Activated CD8-positive, alpha-beta memory T cell treated with anti-CD3 and anti-CD28 coated beads for 1 hour (primary cell): ENCODE measurements at regions not wholly inside any gene's neighbourhood (a gene's known extent, or its start where the extent isn't known, plus 50 kb on each side); places are given as distances from the start of the nearest gene placed in this dataset.

Experiments
- DNase-seq, 2 donors: peaks; one replicate each; pipeline ENCODE4 v3.0.0-alpha.2; 2020; ENCODE audit warnings: low read depth in 1 of 2; ENCODE audit errors: extremely low read depth in 1 of 2

GRCh38 chr3:43783987-43784639 is 93.4 kb downstream of the ABHD5 start:
- DNase-seq: no peak

DNA sequence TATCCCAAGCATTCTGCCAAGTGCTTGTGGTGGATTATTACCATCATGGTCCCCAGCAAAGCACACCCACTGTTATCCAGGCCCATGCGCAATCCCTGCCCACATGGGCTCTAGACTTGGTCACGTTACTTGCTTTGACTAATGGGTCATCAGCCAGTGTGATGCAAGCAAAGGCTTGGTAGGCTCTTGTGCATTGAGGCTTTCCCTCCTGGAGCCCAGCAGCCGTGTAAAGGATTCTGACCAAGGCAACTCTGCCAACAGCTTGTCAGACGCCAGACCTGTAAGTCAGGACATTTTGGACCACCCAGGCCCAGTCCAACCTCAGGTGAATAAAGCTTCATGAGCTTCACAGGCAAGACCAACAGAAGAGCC is 93.9 kb downstream of the ABHD5 start:
- DNase-seq: no peak

- DNase-seq: no peak
Measured at GRCh38 chr3:43785551-43785950, 94.8 kb downstream of the ABHD5 start.

DNA sequence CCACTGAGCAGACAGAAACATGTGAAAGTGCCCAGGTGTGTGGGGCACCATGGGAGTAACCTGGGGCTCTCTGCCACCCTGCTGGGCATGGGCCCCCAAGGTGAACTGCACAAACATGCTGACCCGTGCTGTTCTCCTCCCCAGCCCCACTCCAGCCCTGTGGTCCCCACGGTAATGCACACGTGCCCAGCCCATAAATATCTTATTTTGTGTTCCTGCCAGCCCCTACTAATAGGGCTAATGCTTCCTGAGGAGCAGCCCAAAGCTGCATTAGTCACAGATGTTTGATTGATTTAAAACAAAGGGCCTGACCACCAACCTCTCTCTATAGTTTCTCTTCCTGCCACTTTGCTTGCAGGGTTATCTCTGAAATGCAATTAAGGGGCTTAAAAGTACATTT is 95.4 kb downstream of the ABHD5 start:
- no peak for DNase-seq

DNA sequence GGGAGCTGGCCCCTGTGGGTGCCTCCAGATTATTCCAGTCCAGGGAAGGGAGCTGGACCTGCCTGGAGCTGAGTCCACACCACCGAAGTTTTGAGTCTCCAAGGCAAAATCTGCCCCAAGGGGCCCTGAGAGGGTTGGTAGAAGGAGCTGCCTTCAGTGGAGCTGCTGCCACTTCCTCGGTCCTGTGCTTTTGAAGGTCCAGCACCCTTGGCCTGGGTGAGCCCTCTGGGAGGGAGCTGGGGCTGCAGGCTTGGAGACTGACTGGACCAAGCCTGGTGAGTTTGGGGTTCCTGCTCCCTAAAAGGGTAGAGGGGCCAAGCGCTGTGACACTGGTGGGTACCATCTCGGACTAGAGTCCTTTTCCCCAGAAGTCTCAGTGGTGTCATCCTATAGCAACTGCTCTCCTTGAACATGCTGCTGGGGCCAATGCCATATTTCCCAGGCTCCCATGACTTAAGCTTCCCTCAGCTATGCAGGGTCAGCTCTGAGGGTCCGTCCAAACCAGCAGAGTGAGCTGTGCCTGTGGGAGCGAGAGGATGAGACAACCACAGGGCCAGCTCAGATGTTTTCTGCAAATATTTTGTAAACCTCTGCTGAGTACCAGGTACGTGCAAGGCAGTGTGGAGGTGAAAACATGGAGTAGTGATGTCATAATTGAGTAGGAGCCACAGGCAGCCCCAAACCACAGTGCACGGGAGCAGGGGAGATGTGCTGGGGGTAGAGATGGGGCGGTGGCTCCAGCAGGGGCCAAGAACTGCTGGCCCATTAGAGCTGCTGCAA is 96.0 kb downstream of the ABHD5 start:
- no peak for DNase-seq

GRCh38 chr3:43787330-43787729 is 96.6 kb downstream of the ABHD5 start:
- no peak for DNase-seq

DNA sequence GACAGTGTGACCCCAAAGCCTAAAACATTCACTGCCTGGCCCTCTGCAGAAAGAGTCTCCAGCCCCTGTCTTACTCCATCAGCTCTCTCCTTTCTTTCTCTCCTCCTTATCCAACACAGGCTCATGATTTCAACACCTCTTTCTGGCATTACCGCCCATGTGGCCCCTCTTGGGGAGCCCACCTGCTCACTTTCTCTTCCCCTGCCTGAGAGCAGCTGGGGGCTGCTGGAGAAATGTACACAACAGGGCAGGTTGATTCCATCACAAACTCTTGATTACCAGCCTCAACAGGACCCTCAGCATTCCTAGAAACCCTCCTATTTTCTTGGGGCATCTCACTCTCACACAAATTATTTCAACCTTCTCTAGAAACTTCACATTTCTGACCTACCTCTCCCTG is 98.3 kb downstream of the ABHD5 start:
- DNase-seq: no peak

GRCh38 chr3:43790060-43790459 is 99.3 kb downstream of the ABHD5 start:
- DNase-seq: no peak

DNA sequence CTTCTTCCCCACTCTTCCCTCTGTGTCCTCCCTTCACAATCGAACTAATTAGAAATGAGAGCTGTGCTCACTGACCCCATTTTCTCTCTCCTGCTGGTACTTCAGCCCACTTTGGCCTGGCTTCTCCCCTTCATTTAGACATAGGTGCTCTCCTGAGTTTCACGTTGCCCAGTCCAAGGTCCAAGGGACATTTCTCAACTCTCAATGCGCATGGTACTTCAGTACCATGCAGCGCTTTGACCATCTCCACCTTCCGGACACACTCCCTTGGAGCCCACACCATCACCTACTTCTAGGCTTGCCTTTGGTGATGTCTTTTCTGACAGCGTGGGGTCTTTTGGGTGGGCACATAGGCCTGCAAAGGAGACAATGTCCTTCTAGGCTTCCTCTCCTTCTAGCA is 99.7 kb downstream of the ABHD5 start:
- no peak for DNase-seq

DNA sequence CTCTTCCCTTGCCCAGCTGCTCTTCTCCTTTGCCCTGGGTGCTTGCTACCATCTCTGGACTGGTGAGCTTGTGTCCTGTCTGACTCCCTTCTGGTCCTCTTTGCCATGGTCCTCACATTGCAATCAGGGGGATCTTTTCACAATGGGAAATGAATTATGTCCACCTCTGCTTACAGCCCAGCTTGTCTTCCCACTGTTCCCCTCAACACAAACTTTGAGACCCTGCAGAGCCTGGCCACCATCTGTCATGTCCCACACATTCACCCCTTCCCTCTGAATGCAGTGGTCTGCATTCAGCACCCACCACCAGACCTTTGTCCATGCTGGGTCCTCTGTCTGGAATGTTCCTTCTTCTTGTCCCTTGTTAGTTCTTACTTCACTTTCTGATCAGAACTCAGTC is 100.5 kb downstream of the ABHD5 start:
- no peak for DNase-seq

DNA sequence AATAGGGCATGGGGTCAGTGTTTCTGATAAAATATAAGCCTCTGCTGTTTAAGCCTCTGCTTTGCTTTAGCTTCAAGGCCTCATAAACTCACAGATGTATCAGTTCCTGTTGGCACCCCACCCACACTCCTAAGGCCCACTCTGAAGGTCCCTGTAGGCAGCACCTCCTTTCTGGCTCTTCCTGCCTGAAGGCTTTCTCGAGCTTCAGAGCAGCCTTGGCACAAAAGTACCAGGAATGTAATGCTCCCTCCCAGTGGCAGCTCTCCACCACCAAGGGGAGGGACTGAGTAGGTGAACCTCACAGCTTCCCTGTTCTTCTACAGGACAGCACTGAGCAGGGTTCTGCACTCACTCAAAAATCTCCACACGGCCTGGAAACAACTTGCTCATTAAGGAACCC is 102.2 kb downstream of the ABHD5 start:
- no peak for DNase-seq

GRCh38 chr3:43793648-43794372 is 103.1 kb downstream of the ABHD5 start:
- DNase-seq: no peak

GRCh38 chr3:43794776-43795175 is 104.0 kb downstream of the ABHD5 start:
- DNase-seq: no peak

DNA sequence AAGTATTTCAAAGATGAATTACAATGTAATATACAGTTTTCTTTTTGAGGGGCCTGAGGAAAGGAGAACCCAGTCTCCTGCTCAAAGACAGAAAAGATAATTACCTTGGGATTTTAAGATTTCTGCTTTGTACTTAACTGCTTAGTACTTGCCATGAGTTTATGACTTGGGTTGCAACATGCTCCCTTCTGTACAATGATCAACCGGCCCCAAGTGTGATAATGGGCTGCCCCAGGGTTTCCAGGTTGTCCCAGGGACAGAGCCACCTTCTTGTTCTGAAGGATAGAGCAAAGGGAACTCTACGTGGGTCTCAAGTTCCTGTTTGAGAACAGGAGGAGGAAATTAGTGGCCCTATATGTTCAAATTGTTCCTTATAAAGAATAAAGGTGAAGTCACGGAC is 104.8 kb downstream of the ABHD5 start:
- DNase-seq: no peak

- no peak for DNase-seq
Measured at GRCh38 chr3:43796041-43796596, 105.4 kb downstream of the ABHD5 start.

GRCh38 chr3:43797794-43798193 is 107.1 kb downstream of the ABHD5 start:
- no peak for DNase-seq

- no peak for DNase-seq
Measured at GRCh38 chr3:43810797-43811196, 120.1 kb downstream of the ABHD5 start.

GRCh38 chr3:43814461-43814860 is 123.7 kb downstream of the ABHD5 start:
- DNase-seq: no peak

GRCh38 chr3:43816372-43816771 is 125.6 kb downstream of the ABHD5 start:
- no peak for DNase-seq

DNA sequence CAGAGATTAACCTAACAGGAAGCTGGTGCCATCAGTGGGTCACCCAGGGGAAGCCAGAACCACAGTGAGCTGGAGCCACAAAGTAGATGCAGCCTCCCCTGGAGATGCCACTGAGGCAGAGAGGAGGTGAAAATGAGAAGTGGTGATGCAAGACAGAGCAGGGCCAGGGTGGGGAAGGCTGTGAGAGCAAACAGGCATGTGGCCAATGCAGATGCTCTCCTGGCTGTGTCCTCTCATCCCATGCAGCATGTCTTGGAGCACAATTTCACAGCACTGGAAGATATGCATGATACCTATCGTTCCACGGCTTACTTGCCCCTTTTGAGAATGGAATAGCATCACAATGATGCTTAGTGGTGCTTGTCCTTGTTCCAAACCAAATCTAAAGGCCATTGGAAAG is 126.3 kb downstream of the ABHD5 start:
- no peak for DNase-seq

GRCh38 chr3:43817825-43818224 is 127.1 kb downstream of the ABHD5 start:
- DNase-seq: no peak

DNA sequence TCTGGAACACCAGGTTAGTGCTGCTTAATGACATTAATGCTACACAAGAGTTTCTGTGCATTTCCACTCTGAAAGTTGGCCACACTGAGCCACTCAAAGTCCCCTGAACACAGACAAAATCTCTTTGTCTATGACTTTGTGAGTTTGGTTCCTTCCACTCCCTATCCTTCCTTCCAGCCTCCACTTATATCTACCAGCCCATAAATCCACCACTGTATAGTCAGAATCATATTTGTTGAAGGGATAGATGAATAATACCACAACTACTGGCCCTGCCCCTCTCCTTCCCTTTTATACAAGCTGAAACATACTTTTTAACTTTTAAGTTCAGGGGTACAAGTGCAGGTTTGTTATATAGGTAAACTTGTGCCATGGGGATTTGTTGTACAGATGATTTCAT is 127.5 kb downstream of the ABHD5 start:
- no peak for DNase-seq
